NCI-H187 (cell line): ENCODE measurements at regions not wholly inside any gene's neighbourhood (a gene's known extent, or its start where the extent isn't known, plus 50 kb on each side); places are given as distances from the start of the nearest gene placed in this dataset.
"Not testable (repeated sequence)": the region's sequence is repeated elsewhere in the genome, so short reads cannot be mapped to it uniquely, and the experiment has no call there.

Experiments
- DNase-seq, 2 experiments: peaks; one replicate each; lab custom pipeline; 2025; lab: John Stamatoyannopoulos, UW

- not testable (repeated sequence) for DNase-seq
These were observed 51.9 kb downstream of the DIPK2A start for GRCh38 chr3:144023543-144023942.

DNA sequence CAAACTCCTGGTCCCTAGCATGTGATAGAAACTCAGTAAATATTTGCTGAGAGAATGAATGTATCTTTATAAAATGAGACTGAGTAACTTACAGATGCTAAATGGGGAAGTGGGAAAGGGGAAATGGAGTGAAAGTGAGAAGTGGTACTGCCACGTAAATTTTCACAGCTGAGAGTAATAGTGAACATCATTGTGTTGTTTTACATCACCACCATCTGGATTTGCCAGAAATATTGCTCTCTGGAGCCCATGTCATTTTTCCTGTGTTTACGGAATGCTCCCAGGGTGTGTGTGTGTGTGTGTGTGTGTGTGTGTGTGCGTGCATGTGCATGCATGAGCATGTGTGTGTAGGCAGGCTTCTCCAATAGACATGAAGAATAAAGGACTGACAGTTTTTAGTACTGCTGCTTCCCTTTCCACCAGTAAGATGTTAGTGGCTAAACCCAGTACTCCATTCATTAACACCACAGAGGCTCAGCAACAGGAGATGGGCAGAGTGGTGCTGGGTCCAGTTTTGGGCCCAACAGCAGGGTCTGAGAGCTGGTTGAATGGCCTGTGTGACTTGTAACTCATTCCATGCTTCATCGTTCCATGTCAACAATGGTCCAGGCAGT is 57.3 kb downstream of the DIPK2A start:
- no peak for DNase-seq

- DNase-seq: no peak
These were observed 58.1 kb downstream of the DIPK2A start for GRCh38 chr3:144029769-144030168.

- no peak for DNase-seq
These were observed 60.3 kb downstream of the DIPK2A start for GRCh38 chr3:144031938-144032337.

GRCh38 chr3:144032531-144033239 is 61.1 kb downstream of the DIPK2A start:
- no peak for DNase-seq

DNA sequence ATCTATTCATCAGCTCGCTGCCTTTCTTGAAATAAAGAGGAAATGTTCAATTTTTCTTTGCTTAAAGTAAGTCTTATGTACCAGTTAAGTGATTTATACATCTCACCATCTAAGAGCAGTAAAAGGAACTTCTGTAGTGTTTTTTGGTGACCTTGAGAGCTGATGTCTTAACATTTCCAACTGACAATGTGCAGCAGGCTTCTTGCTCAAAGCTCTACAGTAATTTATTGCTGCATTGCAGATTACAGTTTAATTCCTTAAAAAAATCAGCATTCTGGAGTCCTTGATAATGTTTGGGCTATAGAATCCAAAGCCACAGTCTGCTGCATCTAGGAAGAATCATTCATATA is 61.6 kb downstream of the DIPK2A start:
- no peak for DNase-seq

GRCh38 chr3:144033863-144034262 is 62.2 kb downstream of the DIPK2A start:
- DNase-seq: no peak

DNA sequence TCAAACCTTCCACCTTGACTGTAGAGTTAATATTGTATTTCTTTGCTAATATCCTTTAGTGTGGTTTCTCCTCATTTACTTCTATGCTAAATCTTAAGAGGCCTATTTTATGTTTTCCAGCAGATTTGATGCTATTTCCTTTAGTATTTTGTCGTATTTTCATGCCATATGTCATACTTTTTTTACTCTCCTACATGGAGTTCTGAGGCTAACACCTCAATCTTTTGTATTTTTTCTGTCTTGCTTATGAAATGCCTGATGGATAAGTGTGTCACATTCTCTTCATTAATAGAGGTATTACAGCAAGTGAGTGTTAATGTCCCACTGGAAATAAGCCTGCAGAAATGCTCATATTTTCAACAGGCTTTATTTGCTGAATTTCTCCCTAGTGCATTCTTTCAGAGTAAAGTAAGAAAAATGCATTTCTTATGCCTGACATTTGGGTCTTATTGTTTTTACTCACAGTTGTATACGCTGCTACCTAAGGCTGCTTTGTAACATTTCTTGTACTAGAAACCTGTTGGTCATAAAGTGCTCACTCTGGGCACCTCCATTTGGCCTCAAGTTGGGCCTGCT is 63.2 kb downstream of the DIPK2A start:
- no peak for DNase-seq

DNA sequence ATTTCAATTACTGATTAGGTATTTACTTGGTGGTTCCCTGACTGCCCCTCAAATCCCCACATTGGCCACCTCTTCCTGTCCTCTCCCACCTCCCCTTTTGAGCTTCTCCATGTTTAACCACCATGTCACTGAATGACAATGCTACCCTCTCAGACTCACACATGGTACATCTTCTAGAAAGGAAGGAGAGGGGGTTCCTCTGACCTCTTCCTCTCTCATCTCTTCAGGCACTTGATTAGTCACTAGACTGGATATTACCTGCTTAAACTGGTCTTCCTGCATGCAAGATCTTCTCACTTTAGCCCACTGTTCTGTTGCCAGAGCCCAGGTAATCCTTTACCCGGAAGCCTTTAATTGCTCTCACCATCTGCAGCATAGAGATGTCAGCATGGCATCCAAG is 64.9 kb downstream of the DIPK2A start:
- no peak for DNase-seq

DNA sequence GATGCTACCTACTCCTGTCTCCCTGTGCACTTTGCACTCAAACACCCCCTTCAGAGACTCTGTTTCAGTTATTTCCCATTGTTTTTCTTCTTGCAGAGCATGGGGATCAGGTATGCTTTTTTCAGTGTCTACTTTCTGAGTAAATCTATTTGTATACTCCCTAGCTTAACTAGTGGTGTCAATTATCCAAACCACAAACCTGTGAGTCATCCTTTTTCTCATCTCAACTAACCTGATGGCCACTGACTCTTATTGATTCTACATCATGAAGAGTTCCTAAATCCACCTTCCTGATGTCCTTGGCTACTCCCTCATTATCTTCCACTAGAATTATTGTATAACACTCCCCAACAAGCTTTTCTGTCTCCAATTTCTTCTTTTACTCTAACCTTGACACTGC is 68.0 kb downstream of the DIPK2A start:
- DNase-seq: no peak

- DNase-seq: no peak
These were observed 70.4 kb downstream of the DIPK2A start for GRCh38 chr3:144041960-144042556.

GRCh38 chr3:144045766-144046165 is 74.1 kb downstream of the DIPK2A start:
- DNase-seq: no peak

DNA sequence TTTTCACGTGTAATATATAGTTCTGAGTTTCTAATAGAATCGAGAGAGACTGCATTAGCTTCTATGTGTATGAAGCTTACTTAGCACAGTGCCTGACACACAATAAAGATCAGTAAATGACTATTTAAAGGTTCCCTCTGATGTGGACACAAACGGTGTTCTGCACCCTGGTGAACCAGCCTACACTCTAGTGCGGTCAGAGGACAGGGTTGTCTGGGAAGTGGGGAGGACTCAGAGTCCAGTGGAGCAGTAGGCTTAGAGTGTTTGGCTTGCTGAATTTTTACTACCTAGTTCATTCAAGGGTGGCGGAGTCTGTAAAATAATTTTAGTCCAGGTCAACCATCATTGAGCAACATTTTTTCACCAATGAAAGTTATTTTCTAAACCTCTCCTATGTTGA is 77.8 kb downstream of the DIPK2A start:
- DNase-seq: no peak

GRCh38 chr3:144051211-144051610 is 79.6 kb downstream of the DIPK2A start:
- DNase-seq: no peak

GRCh38 chr3:144052275-144052674 is 80.7 kb downstream of the DIPK2A start:
- no peak for DNase-seq

DNA sequence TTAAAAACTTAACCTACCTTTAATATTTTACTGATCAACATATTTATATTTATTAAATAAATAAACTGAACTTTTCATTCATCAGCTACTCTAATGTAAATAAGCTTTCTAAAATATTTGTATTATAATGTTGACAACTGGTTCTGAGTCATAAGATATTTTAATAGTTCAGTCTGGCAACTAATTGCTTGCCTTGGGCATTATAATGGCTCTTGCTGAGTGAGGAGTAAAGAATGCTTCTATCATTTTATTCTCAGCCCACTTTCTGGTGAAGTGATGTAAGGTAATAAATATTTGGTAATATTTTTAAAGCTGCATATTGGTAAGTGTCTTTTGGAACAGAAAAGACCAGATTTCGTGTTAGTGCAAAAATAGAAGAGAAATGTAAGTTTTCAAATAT is 81.5 kb downstream of the DIPK2A start:
- no peak for DNase-seq

GRCh38 chr3:144054766-144055165 is 83.1 kb downstream of the DIPK2A start:
- no peak for DNase-seq

GRCh38 chr3:144055604-144056003 is 84.0 kb downstream of the DIPK2A start:
- no peak for DNase-seq

DNA sequence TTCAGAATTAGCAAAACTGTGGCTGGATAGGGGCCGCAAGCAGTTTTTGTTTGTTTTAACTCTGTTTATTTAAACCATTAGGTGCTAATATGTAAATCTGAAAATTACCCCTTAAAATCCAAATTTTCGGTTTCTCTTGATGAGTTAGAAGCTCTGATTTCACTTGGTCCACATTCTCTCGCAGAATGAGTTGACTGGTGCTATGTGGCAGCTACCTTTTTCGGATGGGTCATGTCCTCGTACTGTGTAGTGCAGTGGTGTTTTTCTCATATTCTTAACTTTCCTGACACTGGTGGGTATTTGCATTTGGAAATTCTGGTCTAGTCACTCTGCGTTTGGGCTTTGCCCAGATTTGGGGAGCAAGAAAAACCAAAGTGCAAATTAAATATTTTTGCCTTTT is 87.1 kb downstream of the DIPK2A start:
- DNase-seq: no peak

- DNase-seq: no peak
These were observed 87.9 kb downstream of the DIPK2A start for GRCh38 chr3:144059481-144059880.

GRCh38 chr3:144060881-144061280 is 89.3 kb downstream of the DIPK2A start:
- no peak for DNase-seq

DNA sequence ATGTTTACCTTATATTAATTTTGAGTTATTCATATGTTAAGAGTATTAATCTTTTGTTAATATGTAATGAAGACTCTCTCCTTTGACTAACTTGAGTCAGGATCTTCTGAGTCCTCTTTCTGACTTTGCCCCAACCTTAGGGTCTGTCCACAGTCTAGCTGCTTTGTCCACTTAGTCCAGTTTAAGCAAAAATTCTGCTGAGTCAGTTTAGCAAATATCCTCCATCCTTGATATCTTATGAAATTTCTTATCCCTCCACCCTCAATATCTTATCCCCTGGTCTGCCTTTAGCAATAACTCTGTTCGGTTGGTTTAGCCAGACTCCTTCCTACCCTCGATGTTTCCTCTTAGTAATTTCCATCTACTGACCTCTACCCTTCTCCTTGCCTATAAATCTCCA is 91.7 kb downstream of the DIPK2A start:
- no peak for DNase-seq

DNA sequence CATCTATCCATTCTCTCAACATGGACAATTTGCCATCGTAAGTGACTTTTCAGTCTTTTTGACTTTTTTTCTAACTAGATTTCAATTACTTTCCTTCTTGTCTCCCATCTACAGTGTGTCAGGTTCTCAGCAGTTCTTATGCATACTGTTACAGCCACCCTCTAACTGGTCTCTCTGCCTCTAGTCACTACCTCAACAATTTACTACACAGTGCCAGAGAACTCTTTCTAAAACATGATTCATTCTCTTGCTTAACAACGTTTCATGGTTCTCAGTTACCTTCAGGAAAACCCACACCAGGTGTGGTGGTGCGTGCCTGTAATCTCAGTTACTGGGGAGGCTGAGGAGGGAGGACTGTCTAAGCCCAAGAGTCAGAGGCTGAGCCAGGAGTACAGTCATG is 95.4 kb downstream of the DIPK2A start:
- no peak for DNase-seq
